ENCODE measurements at regions not wholly inside any gene's neighbourhood (a gene's known extent, or its start where the extent isn't known, plus 50 kb on each side); places are given as distances from the start of the nearest gene placed in this dataset.

DNA sequence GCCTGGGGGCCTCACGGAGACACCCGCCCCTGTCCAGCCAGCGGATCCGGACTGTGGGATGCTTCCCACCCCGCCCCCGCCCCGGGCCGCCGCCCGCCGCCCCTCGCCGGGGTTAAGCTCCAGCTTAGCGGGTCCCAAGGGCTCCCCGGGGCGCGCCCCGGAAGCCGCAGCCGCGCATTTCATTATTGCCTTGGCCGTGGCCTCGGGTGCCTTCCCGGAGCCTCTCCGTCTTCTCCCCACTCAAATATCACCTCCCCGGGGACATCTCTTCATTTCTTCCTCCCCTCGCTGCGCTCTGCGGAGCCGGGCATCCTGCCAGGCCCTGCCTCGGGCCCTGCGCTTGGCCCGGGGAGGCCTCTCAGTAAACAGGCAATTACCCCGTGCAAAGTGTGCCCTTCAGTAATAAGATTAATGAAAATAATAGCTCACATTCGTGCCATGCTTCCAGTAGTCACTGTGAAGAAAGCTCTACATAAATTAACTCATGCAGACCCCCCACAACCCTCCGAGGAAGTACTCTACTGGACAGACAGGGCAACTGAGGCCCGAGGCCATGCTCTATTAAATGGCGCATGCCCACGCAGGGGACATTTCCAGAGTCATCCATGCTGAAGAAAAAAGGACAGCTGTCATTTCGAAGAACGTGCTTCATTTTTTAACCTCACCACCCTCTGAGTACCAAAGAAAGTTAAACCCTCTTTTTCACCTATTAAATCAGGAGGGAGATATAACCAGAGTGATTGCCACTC lies 49.9 kb upstream of the LAPTM5 start:
- Mint-ChIP-seq H3K36me3 (ENCODE audit: low read depth) (no peaks in the 10 kb centered on the region), H3K4me3 (no peak overlapping the region), H3K27ac (no peak overlapping the region), H3K9me3 (no peaks in the 10 kb centered on the region), H3K4me1 (no peaks in the 10 kb centered on the region), H3K27me3 (peaks cover 74% of the 10 kb centered on the region)
- POLR2A ChIA-PET, result no interaction called here
- no peak for DNase-seq
- CTCF ChIA-PET, result interaction anchor here (0.6 to 1.5 kb wide), 2 partner anchors 24 to 25 kb away, joined by 3 read pairs; no protein-coding TSS in a partner anchor
